ENCODE measurements at regions not wholly inside any gene's neighbourhood (a gene's known extent, or its start where the extent isn't known, plus 50 kb on each side); places are given as distances from the start of the nearest gene placed in this dataset.

GRCh38 chr2:60116161-60116875, 437.1 kb downstream of the BCL11A start:
- H3K27me3 ChIP-seq (ENCODE audit: low read depth, low read length) = no peaks in the 10 kb centered on the region
- H3K27ac ChIP-seq (ENCODE audit: low read length) = no peak overlapping the region
- H3K4me3 ChIP-seq (ENCODE audit: low read depth in 1 of 2, low read length in 2 of 2) = no peak overlapping the region
- peaks cover 0 to 11% of the 10 kb centered on the region in 2 donors for H3K9me3 ChIP-seq (ENCODE audit: control insufficient read depth in 1 of 2, low read length in 2 of 2)
- H3K4me1 ChIP-seq (ENCODE audit: control insufficient read depth in 1 of 2, insufficient read depth in 2 of 2, low read length in 2 of 2) = no peaks in the 10 kb centered on the region
- H3K36me3 ChIP-seq (ENCODE audit: control insufficient read depth in 1 of 2, insufficient read depth in 2 of 2, low read length in 2 of 2) = no peaks in the 10 kb centered on the region

GRCh38 chr2:60109744-60110143, 443.7 kb downstream of the BCL11A start:
- Histone ChIP-seq H3K9me3 (ENCODE audit: control insufficient read depth in 1 of 2, low read length in 2 of 2) (no peaks in the 10 kb centered on the region), H3K4me1 (ENCODE audit: control insufficient read depth in 1 of 2, insufficient read depth in 2 of 2, low read length in 2 of 2) (no peaks in the 10 kb centered on the region), H3K27me3 (ENCODE audit: low read depth, low read length) (no peaks in the 10 kb centered on the region), H3K36me3 (ENCODE audit: control insufficient read depth in 1 of 2, insufficient read depth in 2 of 2, low read length in 2 of 2) (no peaks in the 10 kb centered on the region), H3K27ac (ENCODE audit: low read length) (no peak overlapping the region), H3K4me3 (ENCODE audit: low read depth in 1 of 2, low read length in 2 of 2) (no peak overlapping the region)

DNA sequence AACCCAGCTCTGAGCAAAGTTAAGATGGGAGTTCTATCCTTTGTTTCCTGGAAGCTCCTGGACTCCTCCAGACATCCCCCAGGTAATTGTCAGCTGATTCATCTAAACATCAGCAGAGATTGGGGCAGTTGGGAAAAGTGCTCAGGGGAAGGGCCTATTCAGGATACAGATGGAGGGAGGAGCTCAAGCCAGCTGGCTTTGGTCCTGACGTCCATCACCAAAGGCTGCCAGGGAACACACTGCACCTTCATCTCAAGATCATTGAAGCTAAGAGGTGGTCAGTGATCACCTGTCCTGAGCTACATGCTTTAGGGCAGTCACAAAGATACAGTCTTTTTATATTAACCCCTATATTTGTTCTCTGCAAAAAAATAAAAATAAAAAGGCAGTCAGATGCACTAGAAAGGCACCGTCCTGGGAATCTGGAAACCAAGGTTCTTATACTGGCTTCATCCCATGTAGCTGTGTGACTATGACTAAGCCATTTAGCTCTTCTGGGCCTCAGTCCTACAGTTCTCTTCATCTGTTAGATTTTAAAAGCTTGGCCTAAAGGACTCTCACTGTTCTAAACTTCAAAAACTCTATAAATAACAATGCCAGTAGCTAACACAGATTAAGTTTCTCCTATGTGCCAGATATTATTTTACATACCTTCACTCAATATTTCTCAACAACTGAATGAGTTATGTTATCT, 446.5 kb downstream of the BCL11A start:
- H3K9me3 ChIP-seq (ENCODE audit: control insufficient read depth in 1 of 2, low read length in 2 of 2) = no peaks in the 10 kb centered on the region
- no peaks in the 10 kb centered on the region for H3K36me3 ChIP-seq (ENCODE audit: control insufficient read depth in 1 of 2, insufficient read depth in 2 of 2, low read length in 2 of 2)
- no peaks in the 10 kb centered on the region for H3K4me1 ChIP-seq (ENCODE audit: control insufficient read depth in 1 of 2, insufficient read depth in 2 of 2, low read length in 2 of 2)
- H3K27me3 ChIP-seq (ENCODE audit: low read depth, low read length) = no peaks in the 10 kb centered on the region
- H3K27ac ChIP-seq (ENCODE audit: low read length) = no peak overlapping the region
- no peak overlapping the region for H3K4me3 ChIP-seq (ENCODE audit: low read depth in 1 of 2, low read length in 2 of 2)

GRCh38 chr2:60105906-60106305, 447.5 kb downstream of the BCL11A start:
- Histone ChIP-seq H3K27me3 (ENCODE audit: low read depth, low read length) (no peaks in the 10 kb centered on the region), H3K36me3 (ENCODE audit: control insufficient read depth in 1 of 2, insufficient read depth in 2 of 2, low read length in 2 of 2) (no peaks in the 10 kb centered on the region), H3K4me1 (ENCODE audit: control insufficient read depth in 1 of 2, insufficient read depth in 2 of 2, low read length in 2 of 2) (no peaks in the 10 kb centered on the region), H3K4me3 (ENCODE audit: low read depth in 1 of 2, low read length in 2 of 2) (no peak overlapping the region), H3K9me3 (ENCODE audit: control insufficient read depth in 1 of 2, low read length in 2 of 2) (no peaks in the 10 kb centered on the region), H3K27ac (ENCODE audit: low read length) (no peak overlapping the region)

DNA sequence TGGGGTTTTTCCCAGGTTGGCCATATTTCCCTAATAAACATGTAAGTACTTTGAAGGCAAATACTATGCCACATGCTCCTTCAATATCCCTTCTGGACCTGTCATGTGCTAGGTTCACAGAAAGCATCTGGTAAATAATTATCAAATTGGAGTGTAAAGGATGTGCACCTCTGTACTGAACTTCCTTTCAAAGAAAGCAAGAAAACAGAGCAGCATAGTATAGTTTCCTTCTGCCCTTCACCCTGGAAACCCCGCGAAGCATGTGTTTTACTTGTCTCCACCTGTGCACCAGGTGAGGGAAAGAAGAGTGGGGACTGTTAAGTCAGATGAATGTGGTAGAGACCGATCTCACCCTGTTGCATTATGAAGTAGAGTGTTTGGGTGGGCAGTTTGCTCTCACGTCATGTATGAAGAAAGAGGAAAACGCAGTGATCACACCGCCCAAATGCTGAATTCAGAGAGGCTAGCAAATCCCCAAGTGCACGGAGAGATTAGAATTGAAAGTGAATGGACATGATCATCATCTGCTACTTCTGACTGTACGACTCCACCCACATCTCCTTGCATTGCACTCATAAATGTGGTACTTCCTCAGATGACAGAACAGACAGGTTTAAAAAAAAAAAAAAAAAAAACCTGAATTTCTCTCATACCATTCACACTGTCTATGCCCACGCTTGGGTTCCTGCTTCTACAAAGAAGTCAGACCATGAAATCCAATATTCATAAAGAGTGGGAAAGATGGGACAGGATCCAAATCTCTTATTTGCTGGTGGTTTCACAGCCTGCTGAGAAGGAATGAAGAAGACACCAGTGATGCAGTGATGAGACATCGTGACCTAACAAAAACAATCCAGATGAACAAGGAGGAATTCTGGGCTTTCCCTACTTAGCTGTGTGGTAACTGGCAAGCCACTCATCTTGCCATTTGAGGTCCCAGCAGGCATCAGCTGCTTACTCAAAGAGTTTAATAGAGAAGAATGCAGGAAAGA, 448.6 kb downstream of the BCL11A start:
- no peaks in the 10 kb centered on the region for H3K4me1 ChIP-seq (ENCODE audit: control insufficient read depth in 1 of 2, insufficient read depth in 2 of 2, low read length in 2 of 2)
- no peaks in the 10 kb centered on the region for H3K36me3 ChIP-seq (ENCODE audit: control insufficient read depth in 1 of 2, insufficient read depth in 2 of 2, low read length in 2 of 2)
- H3K9me3 ChIP-seq (ENCODE audit: control insufficient read depth in 1 of 2, low read length in 2 of 2) = no peaks in the 10 kb centered on the region
- H3K27ac ChIP-seq (ENCODE audit: low read length) = no peak overlapping the region
- no peaks in the 10 kb centered on the region for H3K27me3 ChIP-seq (ENCODE audit: low read depth, low read length)
- no peak overlapping the region for H3K4me3 ChIP-seq (ENCODE audit: low read depth in 1 of 2, low read length in 2 of 2)

DNA sequence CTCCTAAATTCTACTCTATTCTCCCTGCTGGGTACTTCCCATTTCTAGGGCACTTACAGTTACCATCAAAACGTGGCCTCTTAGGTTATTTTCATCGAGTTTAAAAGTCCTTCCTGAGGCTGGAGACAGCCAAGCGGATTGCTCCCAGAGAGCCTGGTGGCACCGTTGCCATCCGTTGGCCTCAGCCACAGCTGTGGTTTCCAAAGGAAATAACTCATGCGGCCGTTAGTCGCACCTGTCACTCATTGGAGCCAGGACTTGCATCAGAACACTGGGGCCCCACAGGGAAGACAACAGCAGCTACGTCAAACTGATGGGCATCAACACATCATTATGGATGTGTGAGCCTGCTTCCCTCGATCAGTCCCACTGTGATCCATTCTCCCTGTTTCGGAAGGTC, 453.4 kb downstream of the BCL11A start:
- no peak overlapping the region for H3K27ac ChIP-seq (ENCODE audit: low read length)
- no peaks in the 10 kb centered on the region for H3K27me3 ChIP-seq (ENCODE audit: low read depth, low read length)

GRCh38 chr2:60098996-60099395, 454.5 kb downstream of the BCL11A start:
- Histone ChIP-seq H3K36me3 (ENCODE audit: control insufficient read depth in 1 of 2, insufficient read depth in 2 of 2, low read length in 2 of 2) (no peaks in the 10 kb centered on the region), H3K4me1 (ENCODE audit: control insufficient read depth in 1 of 2, insufficient read depth in 2 of 2, low read length in 2 of 2) (no peaks in the 10 kb centered on the region), H3K9me3 (ENCODE audit: control insufficient read depth in 1 of 2, low read length in 2 of 2) (no peaks in the 10 kb centered on the region), H3K27ac (ENCODE audit: low read length) (no peak overlapping the region), H3K27me3 (ENCODE audit: low read depth, low read length) (no peaks in the 10 kb centered on the region), H3K4me3 (ENCODE audit: low read depth in 1 of 2, low read length in 2 of 2) (no peak overlapping the region)

More for the DNA sequence above, 453.4 kb downstream of the BCL11A start:
- no peaks in the 10 kb centered on the region for H3K36me3 ChIP-seq (ENCODE audit: control insufficient read depth in 1 of 2, insufficient read depth in 2 of 2, low read length in 2 of 2)
- no peak overlapping the region for H3K4me3 ChIP-seq (ENCODE audit: low read depth in 1 of 2, low read length in 2 of 2)
- no peaks in the 10 kb centered on the region for H3K4me1 ChIP-seq (ENCODE audit: control insufficient read depth in 1 of 2, insufficient read depth in 2 of 2, low read length in 2 of 2)
- no peaks in the 10 kb centered on the region for H3K9me3 ChIP-seq (ENCODE audit: control insufficient read depth in 1 of 2, low read length in 2 of 2)

GRCh38 chr2:60097298-60097697, 456.2 kb downstream of the BCL11A start:
- no peaks in the 10 kb centered on the region for H3K36me3 ChIP-seq (ENCODE audit: control insufficient read depth in 1 of 2, insufficient read depth in 2 of 2, low read length in 2 of 2)
- H3K27ac ChIP-seq (ENCODE audit: low read length) = no peak overlapping the region
- H3K4me1 ChIP-seq (ENCODE audit: control insufficient read depth in 1 of 2, insufficient read depth in 2 of 2, low read length in 2 of 2) = no peaks in the 10 kb centered on the region
- no peak overlapping the region for H3K4me3 ChIP-seq (ENCODE audit: low read depth in 1 of 2, low read length in 2 of 2)
- H3K9me3 ChIP-seq (ENCODE audit: control insufficient read depth in 1 of 2, low read length in 2 of 2) = no peaks in the 10 kb centered on the region
- H3K27me3 ChIP-seq (ENCODE audit: low read depth, low read length) = no peaks in the 10 kb centered on the region

DNA sequence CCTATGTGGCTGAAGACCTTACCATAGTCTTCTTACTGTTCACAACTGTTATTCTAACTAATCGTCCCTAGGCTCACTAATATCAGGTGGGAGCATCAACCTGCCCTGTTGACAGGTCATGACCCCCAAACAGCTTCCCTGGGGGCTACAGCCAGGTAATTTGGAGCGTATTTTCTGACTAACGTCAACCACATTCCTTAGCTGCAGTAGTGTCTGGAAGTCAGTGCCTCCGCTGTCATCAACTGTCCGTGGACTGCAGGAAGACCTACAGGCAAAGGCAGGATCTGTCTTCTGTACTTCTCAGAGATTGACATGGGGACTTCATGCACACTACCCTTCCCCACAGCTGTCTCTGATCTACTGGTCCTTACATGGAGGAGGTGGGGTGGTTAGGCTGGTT, 456.9 kb downstream of the BCL11A start:
- H3K36me3 ChIP-seq (ENCODE audit: control insufficient read depth in 1 of 2, insufficient read depth in 2 of 2, low read length in 2 of 2) = no peaks in the 10 kb centered on the region
- H3K4me3 ChIP-seq (ENCODE audit: low read depth in 1 of 2, low read length in 2 of 2) = no peak overlapping the region
- no peak overlapping the region for H3K27ac ChIP-seq (ENCODE audit: low read length)
- no peaks in the 10 kb centered on the region for H3K27me3 ChIP-seq (ENCODE audit: low read depth, low read length)
- no peaks in the 10 kb centered on the region for H3K9me3 ChIP-seq (ENCODE audit: control insufficient read depth in 1 of 2, low read length in 2 of 2)
- no peaks in the 10 kb centered on the region for H3K4me1 ChIP-seq (ENCODE audit: control insufficient read depth in 1 of 2, insufficient read depth in 2 of 2, low read length in 2 of 2)

DNA sequence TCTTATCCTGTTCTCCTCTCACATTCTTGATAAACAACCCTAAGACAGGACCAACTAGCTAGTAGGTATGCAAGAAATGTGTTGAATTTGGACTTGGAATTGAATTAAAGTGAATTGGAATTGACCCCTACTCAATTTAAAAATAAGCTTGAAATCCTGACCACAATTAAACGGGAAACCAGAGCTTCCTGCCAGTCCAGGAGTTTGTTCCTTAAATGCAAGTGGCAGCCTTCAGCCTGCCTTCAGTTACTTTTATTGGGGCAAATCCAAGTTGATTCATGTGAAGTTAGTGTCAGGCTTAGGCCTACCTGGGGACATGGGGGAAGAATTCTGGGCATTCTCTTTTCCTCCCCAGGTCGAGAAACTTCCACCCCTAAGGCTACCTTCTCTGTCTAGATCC, 457.6 kb downstream of the BCL11A start:
- Histone ChIP-seq H3K4me1 (ENCODE audit: control insufficient read depth in 1 of 2, insufficient read depth in 2 of 2, low read length in 2 of 2) (no peaks in the 10 kb centered on the region), H3K27me3 (ENCODE audit: low read depth, low read length) (no peaks in the 10 kb centered on the region), H3K9me3 (ENCODE audit: control insufficient read depth in 1 of 2, low read length in 2 of 2) (no peaks in the 10 kb centered on the region), H3K27ac (ENCODE audit: low read length) (no peak overlapping the region), H3K4me3 (ENCODE audit: low read depth in 1 of 2, low read length in 2 of 2) (no peak overlapping the region), H3K36me3 (ENCODE audit: control insufficient read depth in 1 of 2, insufficient read depth in 2 of 2, low read length in 2 of 2) (no peaks in the 10 kb centered on the region)

DNA sequence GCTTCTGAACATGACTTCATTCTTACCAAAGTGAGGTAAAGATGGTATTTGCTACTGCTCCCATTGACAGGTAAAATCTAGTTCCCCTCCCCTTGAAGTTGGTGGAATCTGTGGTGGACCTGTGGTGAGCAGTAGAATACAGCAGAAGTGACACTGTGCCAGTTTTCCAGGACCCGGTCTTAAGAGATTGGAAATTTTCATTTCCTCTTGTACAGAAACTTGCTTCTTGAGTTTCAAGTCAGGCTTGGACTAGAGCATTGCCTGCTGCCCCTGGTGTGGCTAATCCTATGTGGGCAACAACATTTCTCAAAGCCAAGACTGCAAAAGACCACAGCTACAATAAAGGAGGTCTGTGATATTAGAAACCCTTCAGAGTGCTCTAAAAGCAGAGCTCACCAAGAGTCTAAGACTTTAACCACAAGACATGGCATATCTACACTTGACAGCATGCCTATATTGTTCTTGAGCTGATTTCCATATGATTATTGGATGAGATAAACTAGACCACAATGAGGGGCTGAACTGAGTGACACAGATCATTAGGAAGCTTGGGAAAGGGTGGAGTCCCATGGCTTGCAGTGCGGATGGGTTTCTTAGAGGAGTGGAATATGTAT, 458.1 kb downstream of the BCL11A start:
- Histone ChIP-seq H3K27me3 (ENCODE audit: low read depth, low read length) (no peaks in the 10 kb centered on the region), H3K36me3 (ENCODE audit: control insufficient read depth in 1 of 2, insufficient read depth in 2 of 2, low read length in 2 of 2) (no peaks in the 10 kb centered on the region), H3K9me3 (ENCODE audit: control insufficient read depth in 1 of 2, low read length in 2 of 2) (no peaks in the 10 kb centered on the region), H3K27ac (ENCODE audit: low read length) (no peak overlapping the region), H3K4me3 (ENCODE audit: low read depth in 1 of 2, low read length in 2 of 2) (no peak overlapping the region), H3K4me1 (ENCODE audit: control insufficient read depth in 1 of 2, insufficient read depth in 2 of 2, low read length in 2 of 2) (no peaks in the 10 kb centered on the region)
